Prostate gland (tissue), 1 donor: ENCODE measurements at regions not wholly inside any gene's neighbourhood (a gene's known extent, or its start where the extent isn't known, plus 50 kb on each side); places are given as distances from the start of the nearest gene placed in this dataset.

Experiments used
- POLR2A ChIP-seq: fragments of 450-650 bp; IDR thresholded peaks from one replicate; pipeline ENCODE4 v1.6.1; 2016; ENCODE audit warnings: antibody characterized with exemption, mild to moderate bottlenecking
- POLR2AphosphoS5 ChIP-seq: sonication (generic); formaldehyde crosslinking; IDR thresholded peaks from one replicate; pipeline ENCODE4 v1.6.1; 2017; ENCODE audit warnings: antibody characterized with exemption

GRCh38 chr16:73447846-73448245 is 399.9 kb upstream of the ZFHX3 start:
- TF ChIP-seq POLR2AphosphoS5, result no peak
- no peak for TF ChIP-seq POLR2A
